Gastrocnemius medialis (tissue), 4 donors: ENCODE measurements at regions not wholly inside any gene's neighbourhood (a gene's known extent, or its start where the extent isn't known, plus 50 kb on each side); places are given as distances from the start of the nearest gene placed in this dataset.

Experiments
- CTCF ChIP-seq, 5 experiments: fragments of 450-650 bp in 3 of 5; fragments of 200-600 bp in 2 of 5; sonication (generic) in 2 of 5; IDR thresholded peaks in 4 of 5; conservative IDR thresholded peaks in 1 of 5; 1 replicate in 4 of 5; 2 replicates in 1 of 5; pipeline ENCODE4 v1.5.1; 2016 to 2019; ENCODE audit warnings: antibody characterized with exemption in 5 of 5, mild to moderate bottlenecking in 3 of 5, moderate library complexity in 3 of 5
- POLR2A ChIP-seq, 2 donors: fragments of 450-650 bp; IDR thresholded peaks; one replicate each; pipeline ENCODE4 v1.6.1; 2017; ENCODE audit warnings: antibody characterized with exemption in 2 of 2, mild to moderate bottlenecking in 2 of 2, moderate library complexity in 2 of 2

GRCh38 chr12:92036061-92036620 is 109.5 kb downstream of the BTG1 start:
- TF ChIP-seq POLR2A (IDR thresholded peaks at IDR 0.05) = no peak
- TF ChIP-seq CTCF (IDR thresholded peaks at IDR 0.05 in 4 of 5, conservative IDR thresholded peaks at IDR 0.05 in 1 of 5) = no peak
